Astrocyte of the spinal cord (primary cell): ENCODE measurements at regions not wholly inside any gene's neighbourhood (a gene's known extent, or its start where the extent isn't known, plus 50 kb on each side); places are given as distances from the start of the nearest gene placed in this dataset.

ENCODE experiments used
- DNase-seq: peaks from one replicate; pipeline ENCODE4 v3.0.0; 2011; ENCODE audit warnings: low read depth, low spot score
- H3K4me3 ChIP-seq: 2 replicates; pipeline ENCODE4 v1.5.1; 2011; ENCODE audit warnings: low read depth, mild to moderate bottlenecking, low read length, moderate library complexity
- in situ Hi-C: cut with HindIII; loops from 2 replicates; pipeline ENCODE4 v1.10.0; 2017; ENCODE audit warnings: low sequenced_read_pairs
- TF ChIP-seq, protein P1 (sequence below): IDR thresholded peaks from 2 replicates; pipeline ENCODE4 v1.5.1; 2012; ENCODE audit warnings: low read depth, mild to moderate bottlenecking, low read length, inconsistent platforms

DNA sequence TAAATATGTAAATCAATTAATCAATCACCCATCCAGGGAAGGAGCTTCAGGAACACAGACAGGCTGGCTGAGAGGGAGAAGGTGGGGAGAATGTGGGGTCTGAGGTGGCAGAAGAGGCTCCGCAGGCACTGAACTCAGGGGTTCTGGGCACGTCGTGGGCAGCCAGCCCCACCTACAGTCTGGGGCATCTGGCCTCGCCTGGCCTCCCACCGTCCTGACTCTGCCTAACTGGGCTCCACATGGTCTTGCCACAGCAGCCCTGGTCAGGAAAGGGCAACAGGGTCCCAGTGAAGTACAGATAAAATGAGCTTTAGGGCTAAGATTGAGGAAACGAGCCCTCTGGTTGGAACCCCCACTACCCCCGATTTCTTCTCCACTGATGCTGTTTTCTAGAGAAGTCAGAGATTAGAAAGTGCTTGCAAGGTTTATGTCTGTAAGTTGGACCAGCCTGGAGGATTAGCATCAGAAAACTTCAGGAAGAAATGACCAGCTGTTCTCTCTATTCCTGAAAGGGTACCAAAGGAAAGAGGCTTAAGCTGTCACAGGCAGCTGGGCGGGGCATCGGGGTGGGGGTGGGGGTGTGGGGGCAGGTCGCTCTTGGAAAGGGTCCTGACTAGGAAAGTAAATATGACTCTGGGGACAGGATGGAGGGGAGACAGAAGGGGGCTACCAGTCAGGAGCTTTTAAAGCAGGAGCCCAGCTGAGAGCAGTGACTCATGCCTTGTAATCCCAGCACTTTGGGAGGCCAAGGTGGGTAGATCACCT lies 261.7 kb downstream of the BUD13 start:
- H3K4me3 ChIP-seq, result no peak overlapping the region
- in situ Hi-C loops, result no loop called here
- TF ChIP-seq, protein P1, sequence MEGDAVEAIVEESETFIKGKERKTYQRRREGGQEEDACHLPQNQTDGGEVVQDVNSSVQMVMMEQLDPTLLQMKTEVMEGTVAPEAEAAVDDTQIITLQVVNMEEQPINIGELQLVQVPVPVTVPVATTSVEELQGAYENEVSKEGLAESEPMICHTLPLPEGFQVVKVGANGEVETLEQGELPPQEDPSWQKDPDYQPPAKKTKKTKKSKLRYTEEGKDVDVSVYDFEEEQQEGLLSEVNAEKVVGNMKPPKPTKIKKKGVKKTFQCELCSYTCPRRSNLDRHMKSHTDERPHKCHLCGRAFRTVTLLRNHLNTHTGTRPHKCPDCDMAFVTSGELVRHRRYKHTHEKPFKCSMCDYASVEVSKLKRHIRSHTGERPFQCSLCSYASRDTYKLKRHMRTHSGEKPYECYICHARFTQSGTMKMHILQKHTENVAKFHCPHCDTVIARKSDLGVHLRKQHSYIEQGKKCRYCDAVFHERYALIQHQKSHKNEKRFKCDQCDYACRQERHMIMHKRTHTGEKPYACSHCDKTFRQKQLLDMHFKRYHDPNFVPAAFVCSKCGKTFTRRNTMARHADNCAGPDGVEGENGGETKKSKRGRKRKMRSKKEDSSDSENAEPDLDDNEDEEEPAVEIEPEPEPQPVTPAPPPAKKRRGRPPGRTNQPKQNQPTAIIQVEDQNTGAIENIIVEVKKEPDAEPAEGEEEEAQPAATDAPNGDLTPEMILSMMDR, result no peak
- DNase-seq, result no peak

DNA sequence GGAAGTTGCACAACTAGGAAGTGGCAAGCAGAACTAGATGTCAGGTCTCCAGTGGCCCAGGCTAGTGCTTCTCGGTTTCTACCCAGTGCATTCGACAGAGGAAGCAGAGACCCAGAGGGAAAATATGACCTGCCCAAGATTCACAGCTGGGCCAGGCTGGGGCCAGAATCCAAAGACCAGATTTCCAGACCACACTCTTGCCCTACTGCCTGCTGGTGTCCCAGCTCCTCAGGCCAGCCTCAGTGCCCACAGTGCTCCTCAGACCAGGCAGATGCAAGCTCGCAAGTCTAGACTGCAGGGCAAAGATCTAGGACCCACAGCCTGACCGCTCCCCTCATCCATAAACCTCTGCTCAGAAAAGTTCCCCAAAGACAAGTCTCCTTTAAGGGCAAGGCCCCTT lies 262.6 kb downstream of the BUD13 start:
- in situ Hi-C loops, result no loop called here
- TF ChIP-seq, protein P1, result no peak
- no peak overlapping the region for H3K4me3 ChIP-seq
- DNase-seq, result no peak

DNA sequence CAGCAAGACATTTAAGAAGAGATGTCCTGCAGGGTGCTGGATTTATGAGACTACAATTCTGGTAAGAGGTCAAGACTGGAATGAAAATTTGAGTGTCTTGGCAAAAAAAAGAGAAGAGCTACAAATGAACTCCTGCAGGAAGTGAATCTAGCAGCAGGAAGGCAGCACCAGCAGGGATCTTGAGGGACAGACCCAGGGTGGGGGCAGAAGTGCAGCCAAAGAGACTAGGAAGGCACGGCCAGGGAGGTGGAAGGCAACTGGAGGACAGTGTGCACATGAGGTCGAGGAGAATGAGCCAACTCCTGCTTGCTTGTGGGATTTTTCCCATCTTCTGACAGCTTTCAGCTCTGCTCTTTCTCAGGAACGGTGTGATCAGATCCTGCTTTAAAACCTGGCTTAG lies 263.2 kb downstream of the BUD13 start:
- no peak overlapping the region for H3K4me3 ChIP-seq
- in situ Hi-C loops, result no loop called here
- DNase-seq, result peak; percentile 4
- TF ChIP-seq, protein P1, result no peak

DNA sequence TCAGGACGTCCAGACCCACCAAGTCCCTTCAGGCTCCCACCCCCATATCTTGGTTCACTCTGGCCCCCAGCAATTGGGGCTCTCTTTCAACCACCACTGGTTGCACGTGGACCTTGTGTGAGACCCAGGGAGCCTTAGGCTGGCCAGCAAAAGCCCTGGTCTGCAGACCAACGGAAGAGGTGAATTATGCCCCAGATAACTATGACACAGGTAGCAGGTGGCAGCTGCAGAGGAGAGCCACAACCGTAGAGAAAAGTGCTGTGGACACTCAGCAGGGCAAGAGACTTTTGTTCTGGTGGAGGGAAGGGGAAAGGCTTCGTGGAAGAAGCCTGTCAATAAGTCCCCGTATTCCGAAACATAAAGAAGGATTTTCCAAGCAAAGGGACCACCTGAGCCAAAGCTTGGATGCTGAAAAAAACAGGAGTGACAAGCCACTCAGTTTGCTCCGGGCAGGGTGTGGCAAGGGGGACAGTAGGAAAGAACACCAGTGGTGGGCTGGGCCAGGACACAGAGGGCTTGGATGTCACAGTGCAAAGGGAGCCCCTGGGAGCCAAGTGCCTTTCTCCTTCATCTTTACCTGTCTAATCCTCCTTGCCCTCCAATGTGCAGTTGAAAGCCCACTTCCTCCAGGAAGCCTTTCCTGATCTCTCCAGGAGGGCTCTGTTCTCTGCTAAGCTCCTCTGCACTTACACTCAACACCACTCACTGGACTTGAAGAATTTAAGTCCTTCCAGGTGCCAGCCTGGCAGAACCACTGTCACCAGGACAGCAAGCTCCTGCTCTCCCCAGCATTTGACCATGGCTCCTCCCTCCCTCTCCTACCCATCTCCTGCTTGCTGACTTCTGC lies 264.7 kb downstream of the BUD13 start:
- TF ChIP-seq, protein P1, result no peak

DNA sequence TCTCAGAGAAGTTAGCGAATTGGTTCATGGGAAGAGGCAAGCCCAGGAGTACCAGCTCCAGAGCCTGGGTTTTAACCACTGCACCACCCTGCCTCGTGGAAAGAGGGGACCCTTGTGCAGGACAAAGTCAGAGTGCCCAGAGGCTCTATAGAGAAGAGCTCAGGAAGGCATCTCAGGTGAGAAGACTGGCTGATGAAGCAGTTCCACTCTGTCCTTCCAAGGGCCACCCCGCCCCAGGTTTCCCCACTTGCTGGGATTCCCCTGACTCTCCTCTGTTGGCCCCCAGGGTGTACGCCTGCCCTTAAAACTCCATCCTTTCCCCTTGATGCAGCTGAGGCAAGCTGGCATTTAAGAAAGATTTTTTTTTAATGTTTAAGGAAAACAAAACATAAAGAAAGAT lies 265.8 kb downstream of the BUD13 start:
- in situ Hi-C loops, result no loop called here
- no peak overlapping the region for H3K4me3 ChIP-seq
- TF ChIP-seq, protein P1, result no peak
- no peak for DNase-seq

More for the DNA sequence above, 264.7 kb downstream of the BUD13 start:
- no peak overlapping the region for H3K4me3 ChIP-seq
- no peak for DNase-seq
- in situ Hi-C loops, result no loop called here

DNA sequence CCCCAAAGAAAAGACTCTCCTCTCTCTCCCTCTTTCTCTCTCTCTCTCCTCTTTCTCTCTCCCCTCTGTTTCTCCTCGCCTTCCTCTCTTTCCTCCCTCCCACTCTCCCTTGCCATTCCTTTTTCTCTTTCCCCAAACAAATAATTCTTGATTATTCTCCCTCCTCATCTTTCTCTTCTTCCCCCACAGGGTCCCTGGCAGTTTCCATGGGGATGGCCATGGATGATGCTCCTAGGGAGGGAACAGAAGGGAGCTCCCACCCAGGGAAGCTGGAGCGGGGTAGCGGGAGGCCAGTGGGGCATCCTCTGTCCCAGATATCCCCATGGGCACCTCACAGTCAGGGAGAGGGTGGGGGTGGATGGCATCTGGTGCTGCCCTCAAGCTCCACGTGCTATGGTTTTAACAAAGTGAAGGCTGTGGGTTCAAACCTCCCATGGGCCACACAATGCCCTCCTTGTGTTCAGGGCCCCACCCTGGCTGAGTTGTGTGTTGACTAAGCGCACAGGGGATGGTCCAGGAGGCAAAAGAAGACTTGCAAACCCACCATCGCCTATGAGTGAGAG lies 266.4 kb downstream of the BUD13 start:
- TF ChIP-seq, protein P1, result no peak
- no peak for DNase-seq
- H3K4me3 ChIP-seq, result no peak overlapping the region
- in situ Hi-C loops, result no loop called here
